Keratinocyte (primary cell): ENCODE measurements at regions not wholly inside any gene's neighbourhood (a gene's known extent, or its start where the extent isn't known, plus 50 kb on each side); places are given as distances from the start of the nearest gene placed in this dataset.

ENCODE experiments used
- CTCF ChIP-seq, 3 experiments: IDR thresholded peaks in 1 of 3; conservative IDR thresholded peaks in 1 of 3; optimal IDR thresholded peaks in 1 of 3; 2 replicates in 2 of 3; 3 replicates in 1 of 3; pipeline versions ENCODE3 to v1.5.1; 2011; ENCODE audit warnings: low read length in 3 of 3, mild to moderate bottlenecking in 3 of 3, moderate library complexity in 2 of 3, control low read depth in 1 of 3, inconsistent platforms in 1 of 3; ENCODE audit not compliant: insufficient read depth in 2 of 3; ENCODE audit errors: extremely low read depth in 1 of 3
- EZH2 ChIP-seq: IDR thresholded peaks from one replicate; pipeline ENCODE4 v1.6.1; 2012; ENCODE audit warnings: inconsistent platforms, mild to moderate bottlenecking, low read length, moderate library complexity

- TF ChIP-seq CTCF (optimal IDR thresholded peaks at IDR 0.05 in 1 of 3, IDR thresholded peaks at IDR 0.05 in 1 of 3, conservative IDR thresholded peaks at IDR 0.05 in 1 of 3; ENCODE audit: extremely low read depth in 1 of 3, insufficient read depth in 2 of 3, low read length in 3 of 3) (peak in 1 of 3 experiments; percentile 24), EZH2 (no peak)
Measured at GRCh38 chr2:126359494-126359893, 296.5 kb upstream of the GYPC start.
